NT2/D1 (cell line): ENCODE measurements at regions not wholly inside any gene's neighbourhood (a gene's known extent, or its start where the extent isn't known, plus 50 kb on each side); places are given as distances from the start of the nearest gene placed in this dataset.

Source experiments
- DNase-seq: peaks from one replicate; pipeline ENCODE4 v3.0.0-alpha.2; 2011; ENCODE audit warnings: low read depth, low spot score
- H3K27me3 ChIP-seq: 2 replicates; pipeline ENCODE4 v1.6.0; 2011; ENCODE audit warnings: mild to moderate bottlenecking; ENCODE audit not compliant: insufficient read length, insufficient read depth
- H3K36me3 ChIP-seq: 2 replicates; pipeline ENCODE4 v1.6.1; 2011; ENCODE audit warnings: mild to moderate bottlenecking, low read length, mixed read lengths; ENCODE audit not compliant: insufficient read depth, insufficient read length
- H3K4me1 ChIP-seq: 2 replicates; pipeline ENCODE4 v1.5.1; 2011; ENCODE audit not compliant: insufficient read depth, insufficient read length
- H3K4me3 ChIP-seq: 2 replicates; pipeline ENCODE4 v1.5.1; 2011; ENCODE audit warnings: low read depth; ENCODE audit not compliant: insufficient read length
- H3K9ac ChIP-seq: 2 replicates; pipeline ENCODE4 v1.6.0; 2011; ENCODE audit warnings: low read depth; ENCODE audit not compliant: insufficient read length
- H3K9me3 ChIP-seq: 2 replicates; pipeline ENCODE4 v1.5.1; 2011; ENCODE audit warnings: mild to moderate bottlenecking, low read length; ENCODE audit not compliant: insufficient read depth
- SUZ12 ChIP-seq: IDR thresholded peaks from 2 replicates; pipeline ENCODE4 v1.6.1; 2011; ENCODE audit not compliant: insufficient read length, insufficient read depth; ENCODE audit errors: extremely low read depth
- YY1 ChIP-seq: IDR thresholded peaks from 2 replicates; pipeline ENCODE4 v1.6.1; 2011; ENCODE audit not compliant: insufficient read length, insufficient read depth
- ZNF274 ChIP-seq: IDR thresholded peaks from 2 replicates; pipeline ENCODE4 v1.6.1; 2011; ENCODE audit warnings: mild to moderate bottlenecking, low read depth, low read length

DNA sequence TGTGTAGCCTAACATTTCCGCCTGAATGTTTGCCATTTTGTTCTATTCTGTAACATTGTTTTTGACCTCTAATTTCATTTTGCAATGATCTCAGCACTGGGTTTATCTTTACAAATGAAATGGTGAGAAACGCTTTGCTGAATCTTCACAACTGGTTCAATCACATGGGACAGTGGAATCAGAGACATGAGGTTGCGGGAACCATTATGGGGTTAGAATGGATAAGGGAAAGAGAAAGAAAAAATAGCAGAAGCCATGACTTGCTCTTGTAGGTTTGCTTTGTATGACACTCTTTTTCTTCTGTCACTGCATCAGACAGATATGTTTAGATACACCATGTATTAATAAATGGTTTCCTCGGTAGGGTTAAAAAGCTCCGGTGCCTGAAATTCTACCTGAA, 114.3 kb upstream of the PELI1 start:
- no peak overlapping the region for H3K4me3 ChIP-seq
- TF ChIP-seq ZNF274, result no peak
- TF ChIP-seq SUZ12, result no peak
- no peak for TF ChIP-seq YY1
- no peak overlapping the region for H3K9ac ChIP-seq
- no peaks in the 10 kb centered on the region for H3K9me3 ChIP-seq
- peaks cover 2% of the 10 kb centered on the region for H3K36me3 ChIP-seq
- no peaks in the 10 kb centered on the region for H3K27me3 ChIP-seq
- no peaks in the 10 kb centered on the region for H3K4me1 ChIP-seq
- no peak for DNase-seq

DNA sequence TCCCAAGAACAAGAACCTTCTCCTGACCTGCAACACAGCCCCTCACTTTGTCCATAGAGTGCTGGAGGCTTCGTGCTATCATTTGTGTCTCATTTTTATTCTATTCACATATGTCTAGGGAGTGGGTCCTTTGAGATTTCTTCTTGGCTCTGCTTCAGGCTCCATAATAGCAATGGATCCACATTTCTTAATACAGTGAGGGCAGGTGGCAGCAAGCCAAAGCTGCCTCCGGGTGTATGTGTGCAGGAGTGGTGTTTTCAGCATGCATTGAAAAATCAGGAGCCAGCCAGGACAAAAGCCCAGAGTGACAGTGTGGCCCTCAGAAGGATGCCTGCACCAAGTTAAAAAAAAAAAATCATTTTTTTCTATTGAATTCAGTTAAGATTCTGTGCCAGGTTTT, 115.1 kb upstream of the PELI1 start:
- no peak overlapping the region for H3K4me3 ChIP-seq
- no peak for DNase-seq
- H3K36me3 ChIP-seq, result peaks cover 2% of the 10 kb centered on the region
- no peaks in the 10 kb centered on the region for H3K27me3 ChIP-seq
- H3K9ac ChIP-seq, result no peak overlapping the region
- H3K9me3 ChIP-seq, result no peaks in the 10 kb centered on the region
- no peaks in the 10 kb centered on the region for H3K4me1 ChIP-seq
- no peak for TF ChIP-seq ZNF274
- no peak for TF ChIP-seq YY1
- TF ChIP-seq SUZ12, result no peak

GRCh38 chr2:64260093-64260803, 116.0 kb upstream of the PELI1 start:
- Histone ChIP-seq H3K9ac (no peak overlapping the region), H3K27me3 (no peaks in the 10 kb centered on the region), H3K9me3 (no peaks in the 10 kb centered on the region), H3K4me3 (no peak overlapping the region), H3K4me1 (no peaks in the 10 kb centered on the region), H3K36me3 (peaks cover 2% of the 10 kb centered on the region)
- no peak for TF ChIP-seq SUZ12
- TF ChIP-seq YY1, result no peak
- no peak for DNase-seq

- DNase-seq, result no peak
- TF ChIP-seq SUZ12, result no peak
- TF ChIP-seq YY1, result no peak
- TF ChIP-seq ZNF274, result no peak
- no peaks in the 10 kb centered on the region for H3K4me1 ChIP-seq
- H3K4me3 ChIP-seq, result no peak overlapping the region
- no peaks in the 10 kb centered on the region for H3K27me3 ChIP-seq
- no peaks in the 10 kb centered on the region for H3K9me3 ChIP-seq
- no peak overlapping the region for H3K9ac ChIP-seq
- peaks cover 2% of the 10 kb centered on the region for H3K36me3 ChIP-seq
These were observed 116.6 kb upstream of the PELI1 start for GRCh38 chr2:64260817-64261216.

GRCh38 chr2:64262071-64262470, 117.9 kb upstream of the PELI1 start:
- Histone ChIP-seq H3K9me3 (no peaks in the 10 kb centered on the region), H3K27me3 (no peaks in the 10 kb centered on the region), H3K4me3 (no peak overlapping the region), H3K36me3 (peaks cover 2% of the 10 kb centered on the region), H3K9ac (no peak overlapping the region), H3K4me1 (no peaks in the 10 kb centered on the region)
- DNase-seq, result no peak
- TF ChIP-seq SUZ12 (no peak), ZNF274 (no peak), YY1 (no peak)

- Histone ChIP-seq H3K36me3 (peaks cover 2% of the 10 kb centered on the region), H3K9ac (no peak overlapping the region), H3K4me1 (no peaks in the 10 kb centered on the region), H3K4me3 (no peak overlapping the region), H3K9me3 (no peaks in the 10 kb centered on the region), H3K27me3 (no peaks in the 10 kb centered on the region)
- TF ChIP-seq YY1 (no peak), SUZ12 (no peak), ZNF274 (no peak)
- no peak for DNase-seq
These were observed 118.6 kb upstream of the PELI1 start for GRCh38 chr2:64262816-64263215.

- no peak for DNase-seq
- Histone ChIP-seq H3K9ac (no peak overlapping the region), H3K27me3 (no peaks in the 10 kb centered on the region), H3K9me3 (no peaks in the 10 kb centered on the region), H3K36me3 (peaks cover 2% of the 10 kb centered on the region), H3K4me1 (no peaks in the 10 kb centered on the region), H3K4me3 (no peak overlapping the region)
- no peak for TF ChIP-seq ZNF274
- no peak for TF ChIP-seq YY1
- TF ChIP-seq SUZ12, result no peak
These were observed 119.1 kb upstream of the PELI1 start for GRCh38 chr2:64263315-64263714.
